GM18907 (cell line): ENCODE measurements at regions not wholly inside any gene's neighbourhood (a gene's known extent, or its start where the extent isn't known, plus 50 kb on each side); places are given as distances from the start of the nearest gene placed in this dataset.
"Not testable (repeated sequence)": the region's sequence is repeated elsewhere in the genome, so short reads cannot be mapped to it uniquely, and the experiment has no call there.

Source experiments
- ATAC-seq: cut with Tn5 transposase; IDR thresholded peaks from one replicate; pipeline ENCODE4 v1.9.1; 2021; ENCODE audit warnings: mild to moderate bottlenecking, moderate library complexity; ENCODE audit not compliant: unreplicated experiment

- not testable (repeated sequence) for ATAC-seq
These were observed 1578.5 kb downstream of the SI start for GRCh38 chr3:163499736-163500219.

GRCh38 chr3:163498842-163499735 is 1579.2 kb downstream of the SI start:
- not testable (repeated sequence) for ATAC-seq

GRCh38 chr3:163491714-163492113 is 1586.6 kb downstream of the SI start:
- ATAC-seq = no peak

- peak; percentile 57 for ATAC-seq
These were observed 1588.2 kb downstream of the SI start for GRCh38 chr3:163490119-163490518.

GRCh38 chr3:163482695-163483094 is 1595.6 kb downstream of the SI start:
- ATAC-seq = no peak

- no peak for ATAC-seq
These were observed 1596.6 kb downstream of the SI start for GRCh38 chr3:163481738-163482137.

GRCh38 chr3:163476179-163476578 is 1602.1 kb downstream of the SI start:
- ATAC-seq = no peak

- no peak for ATAC-seq
These were observed 1603.5 kb downstream of the SI start for GRCh38 chr3:163474766-163475165.

- ATAC-seq = no peak
These were observed 1609.6 kb downstream of the SI start for GRCh38 chr3:163468531-163469335.

GRCh38 chr3:163462446-163462845 is 1615.8 kb downstream of the SI start:
- ATAC-seq = no peak

- no peak for ATAC-seq
These were observed 1627.6 kb downstream of the SI start for GRCh38 chr3:163450698-163451097.

- ATAC-seq = no peak
These were observed 1639.5 kb downstream of the SI start for GRCh38 chr3:163438760-163439159.

- ATAC-seq = no peak
These were observed 1655.6 kb downstream of the SI start for GRCh38 chr3:163422671-163423070.

- ATAC-seq = no peak
These were observed 1686.7 kb downstream of the SI start for GRCh38 chr3:163391407-163392181.

GRCh38 chr3:163384383-163384782 is 1693.9 kb downstream of the SI start:
- ATAC-seq = no peak

GRCh38 chr3:163382183-163382582 is 1696.1 kb downstream of the SI start:
- no peak for ATAC-seq

GRCh38 chr3:163368168-163368567 is 1710.1 kb downstream of the SI start:
- ATAC-seq = no peak

- ATAC-seq = no peak
These were observed 1713.6 kb downstream of the SI start for GRCh38 chr3:163364717-163365116.

- ATAC-seq = no peak
These were observed 1716.1 kb downstream of the SI start for GRCh38 chr3:163362151-163362550.

- not testable (repeated sequence) for ATAC-seq
These were observed 1716.9 kb downstream of the SI start for GRCh38 chr3:163361357-163361878.

- ATAC-seq = no peak
These were observed 1730.4 kb downstream of the SI start for GRCh38 chr3:163347944-163348343.
